Activated CD4-positive, alpha-beta T cell treated with anti-CD3 and anti-CD28 coated beads, Interleukin-2, amount 10 ng/mL, durations not matched to agents 24 days and 14 days (primary cell): ENCODE measurements at regions not wholly inside any gene's neighbourhood (a gene's known extent, or its start where the extent isn't known, plus 50 kb on each side); places are given as distances from the start of the nearest gene placed in this dataset.

Source experiments
- DNase-seq: peaks from one replicate; pipeline ENCODE4 v3.0.0; 2022
- H3K27ac Mint-ChIP-seq: one replicate; pipeline ENCODE4 v1.8.0; 2022; ENCODE audit warnings: mild to moderate bottlenecking, mixed read lengths
- H3K27me3 Mint-ChIP-seq: one replicate; pipeline ENCODE4 v1.8.0; 2022; ENCODE audit warnings: mixed read lengths
- H3K36me3 Mint-ChIP-seq: one replicate; pipeline ENCODE4 v1.8.0; 2022; ENCODE audit warnings: low read depth, mild to moderate bottlenecking, mixed read lengths
- H3K4me1 Mint-ChIP-seq: one replicate; pipeline ENCODE4 v1.8.0; 2021; ENCODE audit warnings: mixed read lengths
- H3K4me3 Mint-ChIP-seq: one replicate; pipeline ENCODE4 v1.8.0; 2022; ENCODE audit warnings: mild to moderate bottlenecking, moderate library complexity, mixed read lengths
- H3K9me3 Mint-ChIP-seq: one replicate; pipeline ENCODE4 v1.8.0; 2021; ENCODE audit warnings: mixed read lengths
- intact Hi-C: fragments of 100-400 bp; cut with micrococcal nuclease; formaldehyde crosslinking; loops from one replicate; pipeline ENCODE4 v1.15.1; 2023

DNA sequence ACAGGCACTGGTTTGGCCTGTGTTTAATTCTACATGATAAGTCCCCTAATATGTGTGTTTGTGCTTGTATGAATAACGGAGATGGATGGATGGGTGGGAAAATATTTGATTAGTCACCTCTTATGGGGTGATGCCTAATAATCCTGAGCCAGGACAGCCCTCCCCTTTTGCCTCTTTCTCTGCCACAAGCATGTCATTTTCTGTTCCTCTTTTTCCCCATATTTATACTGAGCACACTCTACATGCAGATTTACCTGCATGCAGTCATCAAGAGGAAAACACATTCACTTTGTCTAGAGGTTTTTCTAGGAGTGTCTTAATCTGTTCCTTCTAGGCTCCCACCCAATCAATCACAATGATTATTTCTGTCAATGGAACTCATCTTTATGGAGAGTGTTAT lies 111.6 kb upstream of the TBX20 start:
- Mint-ChIP-seq H3K4me1 (no peaks in the 10 kb centered on the region), H3K36me3 (no peaks in the 10 kb centered on the region), H3K4me3 (no peak overlapping the region), H3K27me3 (no peaks in the 10 kb centered on the region), H3K27ac (no peak overlapping the region), H3K9me3 (no peaks in the 10 kb centered on the region)
- no peak for DNase-seq
- intact Hi-C loops, result no loop called here

GRCh38 chr7:35362341-35362740 lies 108.4 kb upstream of the TBX20 start:
- H3K36me3 Mint-ChIP-seq, result no peaks in the 10 kb centered on the region
- intact Hi-C loops, result no loop called here

GRCh38 chr7:35359423-35359822 lies 105.5 kb upstream of the TBX20 start:
- no peaks in the 10 kb centered on the region for H3K36me3 Mint-ChIP-seq
- H3K9me3 Mint-ChIP-seq, result no peaks in the 10 kb centered on the region
- H3K27ac Mint-ChIP-seq, result no peak overlapping the region
- H3K4me3 Mint-ChIP-seq, result no peak overlapping the region
- intact Hi-C loops, result no loop called here
- no peak for DNase-seq
- H3K27me3 Mint-ChIP-seq, result no peaks in the 10 kb centered on the region
- no peaks in the 10 kb centered on the region for H3K4me1 Mint-ChIP-seq

More at GRCh38 chr7:35362341-35362740, 108.4 kb upstream of the TBX20 start:
- Mint-ChIP-seq H3K4me3 (no peak overlapping the region), H3K27me3 (no peaks in the 10 kb centered on the region), H3K9me3 (no peaks in the 10 kb centered on the region), H3K27ac (no peak overlapping the region), H3K4me1 (no peaks in the 10 kb centered on the region)
- no peak for DNase-seq

- no peak overlapping the region for H3K4me3 Mint-ChIP-seq
- no peaks in the 10 kb centered on the region for H3K9me3 Mint-ChIP-seq
- no peaks in the 10 kb centered on the region for H3K27me3 Mint-ChIP-seq
- H3K27ac Mint-ChIP-seq, result no peak overlapping the region
- no peaks in the 10 kb centered on the region for H3K4me1 Mint-ChIP-seq
- intact Hi-C loops, result no loop called here
- no peak for DNase-seq
- no peaks in the 10 kb centered on the region for H3K36me3 Mint-ChIP-seq
These were observed 102.6 kb upstream of the TBX20 start for GRCh38 chr7:35356495-35356894.

DNA sequence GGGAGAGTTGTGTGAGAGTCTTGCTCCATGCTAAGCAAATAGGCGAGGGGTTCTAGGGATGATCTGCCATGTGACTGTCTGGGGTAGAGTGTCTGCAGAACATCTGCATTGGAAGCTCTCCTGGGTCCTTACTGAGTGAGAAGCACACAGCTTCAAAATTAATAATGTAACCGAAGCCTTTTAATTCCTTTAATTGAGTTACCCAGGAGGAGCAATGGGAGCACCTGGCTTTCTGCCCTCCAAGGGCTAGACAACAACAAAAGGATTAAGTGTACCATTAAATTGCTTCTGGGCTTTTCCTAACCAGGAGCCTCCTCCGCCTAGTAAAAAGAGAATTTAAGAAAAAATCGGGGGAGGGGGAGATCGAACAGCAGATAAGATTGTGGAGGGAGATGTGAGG lies 102.0 kb upstream of the TBX20 start:
- Mint-ChIP-seq H3K4me1 (no peaks in the 10 kb centered on the region), H3K27ac (no peak overlapping the region), H3K4me3 (no peak overlapping the region), H3K9me3 (no peaks in the 10 kb centered on the region), H3K27me3 (no peaks in the 10 kb centered on the region), H3K36me3 (no peaks in the 10 kb centered on the region)
- intact Hi-C loops, result no loop called here
- DNase-seq, result no peak

DNA sequence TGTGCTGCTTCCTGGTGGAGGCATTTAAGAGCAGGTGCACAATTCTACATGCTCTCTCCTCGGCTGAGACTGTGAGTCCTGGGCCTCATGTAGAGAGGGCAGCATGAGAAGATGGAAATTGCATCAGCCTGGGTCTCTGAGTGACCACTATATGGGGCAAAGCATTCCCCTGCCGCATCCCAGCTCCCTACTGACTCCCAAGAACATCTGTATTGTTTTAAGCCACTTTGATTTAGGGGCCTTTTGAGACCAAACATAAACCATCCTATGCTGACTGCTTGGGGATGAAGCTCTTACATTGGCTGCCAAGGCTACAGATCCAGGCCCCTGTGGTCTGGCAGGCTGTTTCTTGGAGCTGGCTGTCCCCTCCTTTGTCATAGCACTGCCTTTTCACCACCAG lies 101.3 kb upstream of the TBX20 start:
- no peak for DNase-seq
- no peak overlapping the region for H3K4me3 Mint-ChIP-seq
- no peaks in the 10 kb centered on the region for H3K27me3 Mint-ChIP-seq
- H3K9me3 Mint-ChIP-seq, result no peaks in the 10 kb centered on the region
- no peaks in the 10 kb centered on the region for H3K36me3 Mint-ChIP-seq
- intact Hi-C loops, result no loop called here
- H3K4me1 Mint-ChIP-seq, result no peaks in the 10 kb centered on the region
- no peak overlapping the region for H3K27ac Mint-ChIP-seq

DNA sequence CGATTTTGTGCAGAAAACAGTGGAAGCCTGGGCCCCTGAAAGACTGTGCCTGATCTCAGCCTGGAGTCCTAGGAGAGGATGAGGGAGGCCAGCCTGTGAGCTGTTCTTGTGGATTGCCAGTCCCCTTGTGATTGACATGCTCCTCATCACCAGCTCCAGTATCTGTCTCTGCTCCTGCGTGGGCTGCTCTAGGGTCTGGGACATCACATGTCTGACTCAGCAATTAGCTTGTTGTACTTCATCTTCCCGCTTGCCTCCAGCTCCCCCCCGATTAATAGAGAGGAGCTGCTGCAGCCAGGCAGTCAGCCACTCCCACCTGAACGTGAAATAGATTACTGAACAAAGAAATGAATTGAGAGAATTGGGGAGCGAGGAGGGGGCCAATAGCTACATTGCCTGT lies 99.6 kb upstream of the TBX20 start:
- H3K36me3 Mint-ChIP-seq, result no peaks in the 10 kb centered on the region
- no peak for DNase-seq
- H3K4me3 Mint-ChIP-seq, result no peak overlapping the region
- intact Hi-C loops, result no loop called here
- H3K27me3 Mint-ChIP-seq, result no peaks in the 10 kb centered on the region
- no peaks in the 10 kb centered on the region for H3K9me3 Mint-ChIP-seq
- H3K27ac Mint-ChIP-seq, result no peak overlapping the region
- H3K4me1 Mint-ChIP-seq, result no peaks in the 10 kb centered on the region

- intact Hi-C loops, result no loop called here
- no peaks in the 10 kb centered on the region for H3K4me1 Mint-ChIP-seq
- no peak overlapping the region for H3K4me3 Mint-ChIP-seq
- no peaks in the 10 kb centered on the region for H3K36me3 Mint-ChIP-seq
- H3K9me3 Mint-ChIP-seq, result no peaks in the 10 kb centered on the region
- no peak for DNase-seq
- no peaks in the 10 kb centered on the region for H3K27me3 Mint-ChIP-seq
- H3K27ac Mint-ChIP-seq, result no peak overlapping the region
These were observed 97.6 kb upstream of the TBX20 start for GRCh38 chr7:35351466-35351865.

DNA sequence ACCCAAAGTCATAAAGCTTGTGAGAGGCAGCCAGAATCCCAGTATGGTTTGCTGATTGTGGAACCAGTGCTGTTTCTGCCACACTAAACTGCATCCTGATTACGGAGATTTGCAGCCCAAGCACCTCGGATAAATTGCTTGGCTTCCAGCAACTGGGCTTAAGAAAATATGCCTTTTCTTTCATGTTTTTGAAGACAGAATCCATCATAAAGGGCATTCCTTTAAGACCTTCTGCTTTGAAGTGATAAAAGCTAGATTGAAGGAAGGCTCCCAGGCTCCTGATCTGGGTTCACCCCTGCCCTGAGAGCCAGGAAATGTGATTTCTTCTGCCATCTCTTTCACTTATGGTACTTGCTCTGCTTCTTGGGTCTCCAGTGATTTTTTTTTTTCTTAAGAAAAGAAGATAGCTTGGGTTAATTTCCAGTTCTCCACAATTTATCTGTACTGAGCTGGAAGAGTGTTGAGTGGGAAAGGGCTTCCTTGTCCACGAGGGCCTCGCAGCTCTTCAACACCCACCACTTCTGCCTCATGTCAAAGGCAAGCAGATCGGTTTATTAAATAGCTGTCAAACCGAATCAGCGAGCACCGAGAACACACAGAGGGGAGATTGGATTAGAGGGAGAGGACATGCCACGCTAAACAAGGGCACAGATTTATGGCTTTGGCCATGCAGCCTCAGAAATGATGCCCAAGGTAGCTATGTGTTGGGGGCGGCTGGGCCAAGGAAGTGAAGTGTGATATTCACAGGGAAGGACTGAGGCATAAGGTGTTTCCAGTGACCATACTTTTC lies 94.9 kb upstream of the TBX20 start:
- intact Hi-C loops, result no loop called here

GRCh38 chr7:35342786-35343185 lies 88.9 kb upstream of the TBX20 start:
- intact Hi-C loops, result no loop called here
- H3K4me1 Mint-ChIP-seq, result no peaks in the 10 kb centered on the region
- no peak overlapping the region for H3K4me3 Mint-ChIP-seq
- no peaks in the 10 kb centered on the region for H3K9me3 Mint-ChIP-seq
- no peak for DNase-seq
- H3K36me3 Mint-ChIP-seq, result no peaks in the 10 kb centered on the region
- H3K27ac Mint-ChIP-seq, result no peak overlapping the region
- peaks cover 4% of the 10 kb centered on the region for H3K27me3 Mint-ChIP-seq

More for the DNA sequence above, 94.9 kb upstream of the TBX20 start:
- Mint-ChIP-seq H3K4me3 (no peak overlapping the region), H3K27ac (no peak overlapping the region), H3K27me3 (peaks cover 4% of the 10 kb centered on the region), H3K4me1 (no peaks in the 10 kb centered on the region), H3K36me3 (no peaks in the 10 kb centered on the region), H3K9me3 (no peaks in the 10 kb centered on the region)
- DNase-seq, result no peak

GRCh38 chr7:35339811-35340210 lies 85.9 kb upstream of the TBX20 start:
- Mint-ChIP-seq H3K9me3 (no peaks in the 10 kb centered on the region), H3K27me3 (peaks cover 4% of the 10 kb centered on the region), H3K4me1 (no peaks in the 10 kb centered on the region), H3K27ac (no peak overlapping the region), H3K36me3 (no peaks in the 10 kb centered on the region), H3K4me3 (no peak overlapping the region)
- no peak for DNase-seq
- intact Hi-C loops, result no loop called here

GRCh38 chr7:35336444-35336843 lies 82.5 kb upstream of the TBX20 start:
- Mint-ChIP-seq H3K27me3 (no peaks in the 10 kb centered on the region), H3K9me3 (no peaks in the 10 kb centered on the region), H3K36me3 (no peaks in the 10 kb centered on the region), H3K4me3 (no peak overlapping the region), H3K27ac (no peak overlapping the region), H3K4me1 (no peaks in the 10 kb centered on the region)
- DNase-seq, result no peak
- intact Hi-C loops, result no loop called here

- no peaks in the 10 kb centered on the region for H3K4me1 Mint-ChIP-seq
- intact Hi-C loops, result no loop called here
- no peaks in the 10 kb centered on the region for H3K36me3 Mint-ChIP-seq
These were observed 80.6 kb upstream of the TBX20 start for GRCh38 chr7:35334506-35334905.

DNA sequence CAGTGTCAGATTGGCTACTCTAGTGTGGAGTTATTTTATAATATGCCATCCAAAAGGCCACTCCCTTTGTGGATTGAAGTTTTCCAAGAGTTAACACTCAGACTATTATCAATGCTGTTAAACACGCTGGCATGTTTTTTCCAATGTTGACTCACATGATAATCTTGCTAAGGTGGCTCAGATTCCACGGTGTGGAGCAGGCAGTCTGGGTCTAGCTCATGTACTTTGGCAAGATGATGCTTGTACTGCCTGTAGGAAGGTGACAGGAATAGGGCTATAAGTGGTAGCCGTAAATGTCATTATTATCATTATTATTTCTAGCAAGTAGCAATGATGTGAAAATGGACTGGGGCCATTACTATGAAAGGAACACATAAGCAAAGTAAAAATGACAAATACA lies 79.4 kb upstream of the TBX20 start:
- intact Hi-C loops, result no loop called here

More at GRCh38 chr7:35334506-35334905, 80.6 kb upstream of the TBX20 start:
- peaks cover 3% of the 10 kb centered on the region for H3K27me3 Mint-ChIP-seq
- peak; percentile 22 for DNase-seq
- H3K9me3 Mint-ChIP-seq, result no peaks in the 10 kb centered on the region
- no peak overlapping the region for H3K27ac Mint-ChIP-seq
- no peak overlapping the region for H3K4me3 Mint-ChIP-seq

More for the DNA sequence above, 79.4 kb upstream of the TBX20 start:
- H3K4me1 Mint-ChIP-seq, result no peaks in the 10 kb centered on the region
- peak; percentile 10 for DNase-seq
- H3K36me3 Mint-ChIP-seq, result no peaks in the 10 kb centered on the region
- H3K27ac Mint-ChIP-seq, result no peak overlapping the region
- H3K27me3 Mint-ChIP-seq, result peaks cover 3% of the 10 kb centered on the region
- H3K9me3 Mint-ChIP-seq, result no peaks in the 10 kb centered on the region
- H3K4me3 Mint-ChIP-seq, result no peak overlapping the region
